ENCODE measurements at regions not wholly inside any gene's neighbourhood (a gene's known extent, or its start where the extent isn't known, plus 50 kb on each side); places are given as distances from the start of the nearest gene placed in this dataset.

DNA sequence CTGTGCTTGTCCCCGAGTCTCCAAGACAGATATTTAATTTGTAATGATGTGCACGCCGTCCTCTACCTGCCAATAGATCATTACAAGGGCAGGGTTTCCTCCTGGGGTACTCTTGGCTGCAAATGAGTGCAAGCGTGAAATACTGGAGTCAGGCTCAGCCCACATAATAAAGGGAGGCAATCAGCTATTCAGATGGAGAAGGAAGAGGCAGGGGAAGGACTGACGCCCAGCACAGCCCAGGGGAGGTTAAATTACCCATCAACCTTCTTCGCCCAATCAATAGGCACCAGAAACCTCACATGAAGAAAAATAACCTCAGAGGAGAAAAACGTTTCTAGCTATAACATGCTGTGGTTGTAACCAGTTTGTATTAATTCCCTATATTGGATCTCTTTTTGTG lies 544.9 kb upstream of the ADARB2 start:
- TF ChIP-seq, protein P1, sequence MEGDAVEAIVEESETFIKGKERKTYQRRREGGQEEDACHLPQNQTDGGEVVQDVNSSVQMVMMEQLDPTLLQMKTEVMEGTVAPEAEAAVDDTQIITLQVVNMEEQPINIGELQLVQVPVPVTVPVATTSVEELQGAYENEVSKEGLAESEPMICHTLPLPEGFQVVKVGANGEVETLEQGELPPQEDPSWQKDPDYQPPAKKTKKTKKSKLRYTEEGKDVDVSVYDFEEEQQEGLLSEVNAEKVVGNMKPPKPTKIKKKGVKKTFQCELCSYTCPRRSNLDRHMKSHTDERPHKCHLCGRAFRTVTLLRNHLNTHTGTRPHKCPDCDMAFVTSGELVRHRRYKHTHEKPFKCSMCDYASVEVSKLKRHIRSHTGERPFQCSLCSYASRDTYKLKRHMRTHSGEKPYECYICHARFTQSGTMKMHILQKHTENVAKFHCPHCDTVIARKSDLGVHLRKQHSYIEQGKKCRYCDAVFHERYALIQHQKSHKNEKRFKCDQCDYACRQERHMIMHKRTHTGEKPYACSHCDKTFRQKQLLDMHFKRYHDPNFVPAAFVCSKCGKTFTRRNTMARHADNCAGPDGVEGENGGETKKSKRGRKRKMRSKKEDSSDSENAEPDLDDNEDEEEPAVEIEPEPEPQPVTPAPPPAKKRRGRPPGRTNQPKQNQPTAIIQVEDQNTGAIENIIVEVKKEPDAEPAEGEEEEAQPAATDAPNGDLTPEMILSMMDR (IDR thresholded peaks at IDR 0.05; ENCODE audit: poor library complexity), result no peak
- TF ChIP-seq EZH2 (IDR thresholded peaks at IDR 0.05; ENCODE audit: borderline replicate concordance), result no peak
